Tibial artery (tissue), 4 donors: ENCODE measurements at regions not wholly inside any gene's neighbourhood (a gene's known extent, or its start where the extent isn't known, plus 50 kb on each side); places are given as distances from the start of the nearest gene placed in this dataset.

ENCODE experiments used
- DNase-seq, 2 donors: peaks; one replicate each; pipeline ENCODE4 v3.0.0-alpha.2; 2019
- H3K27ac ChIP-seq, 2 donors: fragments of 200-600 bp; sonication (generic) in 1 of 2; 1 replicate in 1 of 2; 2 replicates in 1 of 2; pipeline ENCODE4 v1.5.1; 2018 to 2019; ENCODE audit warnings: mild to moderate bottlenecking in 1 of 2
- H3K27me3 ChIP-seq, 2 donors: fragments of 200-600 bp; sonication (generic) in 1 of 2; one replicate each; pipeline versions ENCODE4 v1.5.1 to v1.6.0; 2016 to 2019
- H3K36me3 ChIP-seq, 3 donors: fragments of 200-600 bp; sonication (generic) in 2 of 3; one replicate each; pipeline ENCODE4 v1.5.1; 2016 to 2019; ENCODE audit warnings: mild to moderate bottlenecking in 2 of 3
- H3K4me1 ChIP-seq, 4 donors: fragments of 200-600 bp; sonication (generic) in 2 of 4; 1 replicate in 3 of 4; 2 replicates in 1 of 4; pipeline ENCODE4 v1.5.1; 2016 to 2019
- H3K4me3 ChIP-seq, 2 donors: fragments of 200-600 bp; sonication (generic) in 1 of 2; 1 replicate in 1 of 2; 2 replicates in 1 of 2; pipeline ENCODE4 v1.5.1; 2018 to 2019; ENCODE audit warnings: mild to moderate bottlenecking in 2 of 2
- H3K9me3 ChIP-seq, 3 donors: fragments of 200-600 bp; sonication (generic) in 1 of 3; one replicate each; pipeline ENCODE4 v1.5.1; 2016 to 2019
- CTCF ChIP-seq, 2 experiments: fragments of 200-600 bp in 1 of 2; fragments of 450-650 bp in 1 of 2; IDR thresholded peaks; one replicate each; pipeline ENCODE4 v1.5.1; 2017 to 2019; ENCODE audit warnings: antibody characterized with exemption in 2 of 2, mild to moderate bottlenecking in 1 of 2, moderate library complexity in 1 of 2
- intact Hi-C: fragments of 100-400 bp; cut with DNase I; formaldehyde crosslinking; loops from one replicate; pipeline ENCODE4 v1.15.0; 2023; ENCODE audit warnings: low total_unique reads

GRCh38 chr21:19853061-19853460, 1145.1 kb upstream of the NCAM2 start:
- no peaks in the 10 kb centered on the region for H3K4me1 ChIP-seq
- no peaks in the 10 kb centered on the region for H3K36me3 ChIP-seq
- intact Hi-C loops = no loop called here
- no peak for TF ChIP-seq CTCF (IDR thresholded peaks at IDR 0.05)
- H3K27ac ChIP-seq = no peak overlapping the region
- H3K9me3 ChIP-seq = peaks cover 0 to 3% (median 0%) of the 10 kb centered on the region in 3 donors
- H3K4me3 ChIP-seq = no peak overlapping the region
- DNase-seq = no peak
- no peaks in the 10 kb centered on the region for H3K27me3 ChIP-seq

- Histone ChIP-seq H3K27me3 (no peaks in the 10 kb centered on the region), H3K4me3 (no peak overlapping the region), H3K27ac (no peak overlapping the region), H3K36me3 (no peaks in the 10 kb centered on the region), H3K4me1 (no peaks in the 10 kb centered on the region), H3K9me3 (peaks cover 0 to 3% (median 0%) of the 10 kb centered on the region in 3 donors)
- DNase-seq = no peak
- intact Hi-C loops = no loop called here
- TF ChIP-seq CTCF (IDR thresholded peaks at IDR 0.05) = no peak
Observed at GRCh38 chr21:19853709-19854575, 1144.3 kb upstream of the NCAM2 start.

GRCh38 chr21:19855522-19855921, 1142.7 kb upstream of the NCAM2 start:
- Histone ChIP-seq H3K27me3 (no peaks in the 10 kb centered on the region), H3K9me3 (peaks cover 0 to 3% (median 0%) of the 10 kb centered on the region in 3 donors), H3K4me1 (no peaks in the 10 kb centered on the region), H3K36me3 (no peaks in the 10 kb centered on the region), H3K27ac (no peak overlapping the region), H3K4me3 (no peak overlapping the region)
- intact Hi-C loops = no loop called here
- no peak for DNase-seq
- no peak for TF ChIP-seq CTCF (IDR thresholded peaks at IDR 0.05)

GRCh38 chr21:19864476-19864875, 1133.7 kb upstream of the NCAM2 start:
- Histone ChIP-seq H3K4me1 (no peaks in the 10 kb centered on the region), H3K36me3 (no peaks in the 10 kb centered on the region), H3K27ac (no peak overlapping the region), H3K4me3 (no peak overlapping the region), H3K9me3 (no peaks in the 10 kb centered on the region), H3K27me3 (no peaks in the 10 kb centered on the region)
- intact Hi-C loops = no loop called here
- no peak for TF ChIP-seq CTCF (IDR thresholded peaks at IDR 0.05)
- no peak for DNase-seq

GRCh38 chr21:19870682-19871081, 1127.5 kb upstream of the NCAM2 start:
- DNase-seq = no peak
- Histone ChIP-seq H3K27me3 (no peaks in the 10 kb centered on the region), H3K36me3 (no peaks in the 10 kb centered on the region), H3K4me3 (no peak overlapping the region), H3K9me3 (no peaks in the 10 kb centered on the region), H3K4me1 (no peaks in the 10 kb centered on the region), H3K27ac (no peak overlapping the region)
- intact Hi-C loops = no loop called here
- TF ChIP-seq CTCF (IDR thresholded peaks at IDR 0.05) = no peak
